ENCODE measurements at regions not wholly inside any gene's neighbourhood (a gene's known extent, or its start where the extent isn't known, plus 50 kb on each side); places are given as distances from the start of the nearest gene placed in this dataset.

DNA sequence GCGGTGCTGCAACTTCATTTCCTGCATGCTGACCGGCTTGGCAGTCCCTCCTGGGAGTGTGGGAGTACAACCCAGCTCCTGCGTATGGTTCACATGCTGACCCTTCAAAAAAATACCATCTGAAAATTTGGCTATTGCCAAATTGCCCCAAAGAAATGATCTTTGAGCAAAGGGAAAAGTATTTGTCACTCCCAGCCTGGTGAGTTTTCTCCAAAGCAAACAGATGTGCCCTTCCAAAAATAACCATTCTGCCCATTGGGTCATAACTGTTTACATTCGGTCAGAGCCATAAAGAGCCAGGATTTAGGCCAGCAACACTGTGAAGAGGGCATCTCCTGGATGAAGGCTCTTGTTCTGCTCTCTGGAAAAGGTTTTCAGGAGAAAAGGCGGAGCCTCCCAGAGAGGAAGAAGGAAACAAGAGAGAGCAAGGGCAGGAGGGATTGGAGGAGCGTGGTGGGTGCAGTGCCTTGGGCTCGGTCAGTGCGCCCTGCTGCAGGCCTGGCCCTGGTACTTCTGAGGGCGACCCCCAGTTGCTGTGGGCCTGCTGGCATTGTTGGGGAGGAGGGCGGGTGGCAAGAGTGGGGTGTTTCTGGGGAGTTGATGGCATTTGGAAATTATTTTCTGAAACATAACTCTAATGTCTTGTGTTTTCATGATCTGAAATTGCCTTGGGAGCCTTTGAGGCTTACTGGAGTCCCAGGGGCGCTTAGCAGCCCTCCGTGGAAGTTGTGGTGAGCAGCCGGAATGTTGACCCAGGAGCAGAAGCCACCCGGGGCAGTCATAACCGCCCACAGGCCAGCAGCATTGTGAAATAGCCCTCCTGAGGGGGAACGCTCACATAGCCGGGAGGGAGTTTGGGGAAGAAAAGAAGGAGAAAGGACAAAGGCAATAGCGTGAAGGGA lies 248.4 kb downstream of the MYLK4 start:
- no peak for DNase-seq

GRCh38 chr6:2497922-2498623 lies 252.6 kb downstream of the MYLK4 start:
- DNase-seq: no peak

GRCh38 chr6:2496291-2496690 lies 250.9 kb upstream of the GMDS start:
- DNase-seq: no peak

GRCh38 chr6:2492686-2493523 lies 247.5 kb upstream of the GMDS start:
- DNase-seq: no peak

- no peak for DNase-seq
Observed at GRCh38 chr6:2491137-2491536, 245.7 kb upstream of the GMDS start.

- no peak for DNase-seq
Observed at GRCh38 chr6:2488578-2488977, 243.2 kb upstream of the GMDS start.

DNA sequence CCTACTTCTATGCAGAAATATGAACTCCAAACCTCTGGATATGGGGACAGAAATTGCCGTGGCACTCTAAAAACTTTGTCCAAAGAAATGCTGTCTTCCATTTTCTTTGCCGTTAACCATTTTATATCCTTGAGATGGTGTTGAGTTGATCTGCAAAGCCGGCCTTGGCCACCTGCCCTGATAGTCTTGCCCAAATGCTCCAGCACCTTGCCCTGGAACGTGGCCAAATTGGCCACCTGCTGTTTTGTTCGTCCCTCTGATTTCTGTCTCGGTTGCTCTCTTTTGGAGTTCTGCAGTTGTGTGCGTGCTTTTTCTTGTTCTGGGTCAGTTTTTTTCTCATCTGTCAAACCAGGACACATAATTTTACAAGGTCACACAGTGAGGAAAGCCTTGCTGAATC lies 239.7 kb upstream of the GMDS start:
- DNase-seq: no peak

DNA sequence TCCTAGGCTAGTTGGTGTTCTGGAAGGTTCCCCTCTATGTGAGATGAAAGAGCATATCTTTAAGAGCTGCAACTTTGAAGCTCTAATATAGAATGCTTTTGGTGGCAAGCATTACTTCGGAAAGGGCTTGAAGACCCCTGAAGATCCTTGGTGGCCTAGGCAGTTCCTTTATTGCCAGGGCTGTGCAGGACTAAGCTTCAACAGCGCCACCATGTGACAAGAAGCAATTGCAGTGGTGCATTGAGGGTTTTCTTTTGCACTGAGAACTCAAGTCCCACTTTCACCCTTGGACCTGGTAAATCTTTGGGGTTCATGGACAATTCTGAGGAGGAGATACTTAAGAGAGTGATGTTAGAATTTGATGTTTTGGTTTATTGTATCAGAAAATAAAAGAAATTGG lies 237.4 kb upstream of the GMDS start:
- no peak for DNase-seq

DNA sequence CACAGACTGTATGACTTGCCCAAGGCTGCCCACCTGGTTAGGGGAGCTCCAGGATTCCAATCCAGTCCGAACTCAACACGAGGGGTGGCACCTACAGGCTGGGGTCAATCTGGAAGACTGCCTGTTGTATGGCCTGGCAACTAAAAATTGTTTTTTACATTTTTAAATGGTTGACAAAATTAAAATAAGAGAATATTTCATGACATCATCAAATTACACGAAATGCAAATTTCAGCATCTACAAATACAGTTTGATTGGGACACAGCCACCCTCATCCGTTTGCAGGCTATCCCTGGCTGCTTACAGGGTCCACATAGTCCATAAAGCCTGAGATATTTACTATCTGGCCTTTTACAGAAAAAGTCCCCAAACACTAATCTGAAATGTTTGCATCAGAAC lies 235.9 kb upstream of the GMDS start:
- DNase-seq: no peak

GRCh38 chr6:2480267-2480966 lies 235.0 kb upstream of the GMDS start:
- no peak for DNase-seq

DNA sequence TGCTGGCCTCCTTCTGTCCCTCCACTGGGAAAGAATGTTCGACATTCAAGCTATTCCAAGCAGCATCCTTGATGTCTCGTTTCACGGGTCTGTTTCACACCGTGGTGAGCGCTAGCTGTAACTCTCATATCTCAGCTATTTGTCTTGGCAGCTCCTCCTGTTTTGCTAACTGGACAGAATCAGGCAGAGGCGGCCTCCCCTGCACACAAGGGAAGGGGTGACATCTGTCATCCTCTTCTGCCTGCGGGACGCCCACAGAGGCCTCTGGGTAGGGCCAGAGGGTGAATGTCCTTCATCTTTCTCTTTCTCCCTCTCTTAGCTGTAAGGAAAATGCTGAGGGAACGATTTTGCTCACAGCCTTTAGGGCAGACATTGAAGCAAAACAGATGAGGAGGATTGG lies 232.8 kb upstream of the GMDS start:
- DNase-seq: no peak

DNA sequence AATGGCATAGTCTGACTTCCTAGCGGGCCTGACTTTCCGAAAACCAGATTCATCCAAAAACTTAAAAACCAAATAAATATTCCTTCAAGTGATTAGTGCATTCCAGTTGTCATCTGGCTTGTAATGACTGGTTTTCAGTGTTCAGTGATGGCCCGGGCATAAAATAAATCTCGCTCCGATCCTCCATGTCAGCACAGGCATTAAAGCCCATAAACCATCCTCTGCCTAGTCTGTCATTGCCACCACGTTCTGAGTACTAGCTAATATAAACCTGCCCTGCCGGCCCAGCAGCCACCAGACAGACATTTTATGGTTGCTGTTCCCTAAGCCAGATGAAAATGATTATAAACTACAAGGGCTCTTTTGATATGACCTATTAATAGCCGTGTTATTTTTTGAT lies 232.3 kb upstream of the GMDS start:
- no peak for DNase-seq

DNA sequence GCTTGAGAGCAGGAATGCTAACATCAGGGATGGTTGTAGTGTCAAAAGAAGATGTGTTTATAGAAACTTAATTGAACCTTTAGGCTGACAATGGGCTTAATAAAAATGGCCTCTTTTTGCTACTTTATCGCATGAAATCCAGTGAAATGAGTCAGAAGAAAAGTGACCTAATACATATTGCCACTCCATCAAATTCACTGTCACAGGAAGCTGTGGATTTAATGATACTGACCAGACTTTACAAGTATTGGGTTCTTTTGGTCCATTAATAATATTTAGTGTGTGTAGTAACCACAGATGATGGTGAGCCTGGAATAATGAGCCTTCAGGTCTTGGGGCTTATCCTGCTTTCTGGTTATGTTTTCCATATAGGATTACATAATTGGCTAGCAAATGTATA lies 231.8 kb upstream of the GMDS start:
- no peak for DNase-seq

GRCh38 chr6:2476376-2476775 lies 231.0 kb upstream of the GMDS start:
- no peak for DNase-seq

GRCh38 chr6:2471472-2471871 lies 226.1 kb upstream of the GMDS start:
- DNase-seq: no peak

GRCh38 chr6:2469428-2469827 lies 224.0 kb upstream of the GMDS start:
- DNase-seq: no peak

- DNase-seq: no peak
Observed at GRCh38 chr6:2468601-2468955, 223.2 kb upstream of the GMDS start.

DNA sequence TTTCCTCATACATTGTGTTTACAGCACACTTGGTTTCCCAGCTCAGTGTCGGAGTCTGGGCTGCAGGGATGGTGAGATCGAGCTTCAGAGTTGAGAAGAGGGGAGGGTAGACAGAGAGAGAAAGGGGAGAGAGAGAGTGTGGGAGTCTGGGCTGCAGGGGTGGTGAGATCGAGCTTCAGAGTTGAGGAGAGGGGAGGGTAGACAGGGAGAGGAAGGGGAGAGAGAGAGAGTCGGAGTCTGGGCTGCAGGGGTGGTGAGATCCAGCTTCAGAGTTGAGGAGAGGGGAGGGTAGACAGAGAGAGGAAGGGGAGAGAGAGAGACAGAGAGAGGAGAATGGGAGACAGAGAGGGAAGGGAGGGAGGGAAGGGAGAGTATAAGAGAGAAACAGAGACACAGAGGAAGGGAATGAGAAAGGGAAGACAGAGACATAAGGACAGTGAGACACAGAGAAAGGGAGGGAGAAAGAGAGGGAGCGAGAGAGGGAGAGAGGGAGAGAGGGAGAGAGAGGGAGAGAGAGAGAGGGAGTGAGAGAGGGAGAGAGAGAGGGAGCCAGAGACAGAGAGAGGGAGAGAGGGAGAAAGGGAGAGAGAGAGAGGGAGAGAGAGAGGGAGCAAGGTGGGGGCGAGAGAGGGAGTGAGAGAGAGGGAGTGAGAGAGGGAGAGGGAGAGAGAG lies 222.7 kb upstream of the GMDS start:
- DNase-seq: no peak

DNA sequence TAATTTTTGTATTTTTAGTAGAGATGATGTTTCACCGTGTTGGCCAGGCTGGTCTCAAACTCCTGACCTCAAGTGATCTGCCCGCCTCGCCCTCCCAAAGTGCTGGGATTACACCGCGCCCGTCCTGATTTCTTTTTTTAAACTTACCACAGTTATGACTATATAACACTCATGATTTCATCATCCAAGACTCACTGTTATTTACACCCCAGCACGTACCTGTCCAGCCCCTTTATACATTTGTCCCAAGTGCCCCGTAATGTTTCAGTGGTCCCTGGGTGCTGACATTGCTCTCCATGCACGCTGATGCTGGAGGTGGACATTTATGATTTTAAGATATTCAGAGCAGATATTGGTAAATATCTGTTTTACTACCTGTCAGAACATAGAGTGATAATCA lies 219.9 kb upstream of the GMDS start:
- no peak for DNase-seq

DNA sequence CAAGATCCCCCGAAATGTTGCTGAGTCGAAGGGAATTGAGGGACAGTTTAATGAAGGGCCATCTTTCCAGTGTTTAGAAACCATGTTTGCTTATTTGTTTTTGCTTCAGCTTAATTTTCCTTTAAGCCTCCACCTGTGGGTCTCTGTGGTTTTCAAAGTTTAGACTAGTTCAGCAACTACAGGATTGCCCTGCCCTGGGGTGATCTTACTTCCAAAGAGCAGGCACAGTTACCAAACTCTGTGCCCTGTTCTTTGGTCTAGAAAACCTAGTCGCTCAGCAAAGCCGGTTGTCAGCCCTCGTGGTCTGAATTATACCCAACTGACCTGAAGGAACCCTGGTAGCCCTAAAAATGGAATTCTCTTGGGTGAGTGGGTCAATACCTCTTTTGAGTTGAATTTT lies 219.2 kb upstream of the GMDS start:
- DNase-seq: no peak

- no peak for DNase-seq
Observed at GRCh38 chr6:2462831-2463230, 217.4 kb upstream of the GMDS start.

DNA sequence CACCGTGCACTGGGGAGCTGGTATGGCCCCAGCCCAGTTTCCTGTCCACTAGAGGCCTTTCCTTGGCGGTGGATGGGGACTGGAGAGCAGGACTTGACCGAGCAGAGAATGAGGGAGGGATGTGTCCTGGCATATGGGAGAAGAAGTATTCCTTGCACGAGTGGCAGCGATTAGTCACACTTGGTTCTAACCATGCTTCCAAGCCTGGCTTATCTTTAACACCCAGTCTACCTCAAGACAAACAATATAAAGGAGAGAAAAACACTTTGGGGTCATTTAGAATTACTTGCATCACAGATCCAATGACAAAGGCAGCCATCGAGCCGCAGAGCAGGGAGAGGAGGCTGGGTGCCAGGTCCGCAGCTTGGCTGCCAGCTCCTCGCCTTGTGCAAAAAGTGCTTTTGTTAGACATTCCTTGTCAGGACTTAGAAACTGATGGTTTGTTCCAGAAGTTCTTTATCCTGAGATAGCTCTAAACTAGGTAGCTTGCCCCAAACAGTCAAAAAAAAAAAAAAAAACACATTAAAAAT lies 214.9 kb upstream of the GMDS start:
- no peak for DNase-seq
